ENCODE measurements at regions not wholly inside any gene's neighbourhood (a gene's known extent, or its start where the extent isn't known, plus 50 kb on each side); places are given as distances from the start of the nearest gene placed in this dataset.

GRCh38 chr18:2466978-2467377 lies 104.3 kb downstream of the METTL4 start:
- TF ChIP-seq CTCF (IDR thresholded peaks at IDR 0.05): no peak

GRCh38 chr18:2468051-2468450 lies 103.3 kb downstream of the METTL4 start:
- 55 to 62% (median 57%) methylated on average over 1 of the region's 1 CpG for WGBS, 3 donors
- no peak for DNase-seq
- no peak overlapping the region for H3K27ac ChIP-seq
- no peaks in the 10 kb centered on the region for H3K4me1 ChIP-seq
- intact Hi-C loops (cut with DNase I): loop anchor here in 1 of 2 donors (10.0 kb wide), 1 partner anchor 73 kb away; no protein-coding TSS in a partner anchor
- H3K27me3 ChIP-seq (ENCODE audit: insufficient read depth in 3 of 3, low read length in 2 of 3): no peaks in the 10 kb centered on the region
- ATAC-seq: no peak
- no peak overlapping the region for H3K4me3 ChIP-seq
- no peak for TF ChIP-seq CTCF (IDR thresholded peaks at IDR 0.05)
- H3K9me3 ChIP-seq: no peaks in the 10 kb centered on the region
- no peaks in the 10 kb centered on the region for H3K36me3 ChIP-seq (ENCODE audit: insufficient read depth in 1 of 2, low read depth in 1 of 2)

More at GRCh38 chr18:2466978-2467377, 104.3 kb downstream of the METTL4 start:
- no peak overlapping the region for H3K4me3 ChIP-seq
- DNase-seq: no peak
- no peaks in the 10 kb centered on the region for H3K4me1 ChIP-seq
- no peak overlapping the region for H3K27ac ChIP-seq
- intact Hi-C loops (cut with DNase I): loop anchor here in 1 of 2 donors (10.0 kb wide), 1 partner anchor 72 kb away; no protein-coding TSS in a partner anchor
- H3K36me3 ChIP-seq (ENCODE audit: insufficient read depth in 1 of 2, low read depth in 1 of 2): no peaks in the 10 kb centered on the region
- no peaks in the 10 kb centered on the region for H3K27me3 ChIP-seq (ENCODE audit: insufficient read depth in 3 of 3, low read length in 2 of 3)
- H3K9me3 ChIP-seq: no peaks in the 10 kb centered on the region
- no peak for ATAC-seq
- WGBS, 3 donors: 89 to 98% (median 95%) methylated on average over 1 of the region's 1 CpG

- Histone ChIP-seq H3K36me3 (ENCODE audit: insufficient read depth in 1 of 2, low read depth in 1 of 2) (no peaks in the 10 kb centered on the region), H3K4me3 (no peak overlapping the region), H3K27ac (no peak overlapping the region), H3K9me3 (no peaks in the 10 kb centered on the region), H3K4me1 (no peaks in the 10 kb centered on the region), H3K27me3 (ENCODE audit: insufficient read depth in 3 of 3, low read length in 2 of 3) (no peaks in the 10 kb centered on the region)
- ATAC-seq (no peak), DNase-seq (no peak)
- intact Hi-C loops (cut with DNase I): no loop called here
- no peak for TF ChIP-seq CTCF (IDR thresholded peaks at IDR 0.05)
- 81 to 87% (median 82%) methylated on average over 2 of the region's 2 CpGs for WGBS, 3 donors
Observed at GRCh38 chr18:2471523-2471922, 99.8 kb downstream of the METTL4 start.

GRCh38 chr18:2478662-2479061 lies 92.6 kb downstream of the METTL4 start:
- WGBS, 3 donors: 72 to 80% (median 77%) methylated on average over 1 of the region's 1 CpG
- intact Hi-C loops (cut with DNase I): no loop called here

More at GRCh38 chr18:2478662-2479061, 92.6 kb downstream of the METTL4 start:
- Histone ChIP-seq H3K9me3 (no peaks in the 10 kb centered on the region), H3K4me3 (no peak overlapping the region), H3K27me3 (ENCODE audit: insufficient read depth in 3 of 3, low read length in 2 of 3) (no peaks in the 10 kb centered on the region), H3K36me3 (ENCODE audit: insufficient read depth in 1 of 2, low read depth in 1 of 2) (no peaks in the 10 kb centered on the region), H3K4me1 (no peaks in the 10 kb centered on the region), H3K27ac (no peak overlapping the region)
- DNase-seq (no peak), ATAC-seq (no peak)
- no peak for TF ChIP-seq CTCF (IDR thresholded peaks at IDR 0.05)
